Naive thymus-derived CD8-positive, alpha-beta T cell (primary cell): ENCODE measurements at regions not wholly inside any gene's neighbourhood (a gene's known extent, or its start where the extent isn't known, plus 50 kb on each side); places are given as distances from the start of the nearest gene placed in this dataset.

Experiments
- ATAC-seq, 2 donors: fragments of 150-1000 bp; cut with Tn5 transposase in 1 of 2; sonication (Bioruptor Pico), chemical (Tn5 transposase) in 1 of 2; 1 replicate in 1 of 2; 2 replicates in 1 of 2; pipeline ENCODE4 v1.10.0; 2021; ENCODE audit warnings: mild to moderate bottlenecking in 2 of 2, moderate library complexity in 2 of 2
- POLR2A ChIA-PET: fragments of 350-600 bp; sonication (Branson Sonifier 250); formaldehyde crosslinking; loops from one replicate; lab custom pipeline; 2021; ENCODE audit warnings: antibody characterized with exemption; lab: Charles Lee
- DNase-seq, 10 donors: peaks; one replicate each; pipeline versions ENCODE4 v3.0.0 to v3.0.0-alpha.2; 2020 to 2022
- H3K27ac Mint-ChIP-seq, 10 donors: one replicate each; pipeline ENCODE4 v1.8.0; 2020 to 2022; ENCODE audit warnings: mild to moderate bottlenecking in 10 of 10, mixed read lengths in 10 of 10, moderate library complexity in 4 of 10, inconsistent platforms in 1 of 10
- H3K27me3 Mint-ChIP-seq, 5 donors: one replicate each; pipeline ENCODE4 v1.8.0; 2021 to 2022; ENCODE audit warnings: mixed read lengths in 5 of 5
- H3K36me3 Mint-ChIP-seq, 3 donors: one replicate each; pipeline ENCODE4 v1.8.0; 2020 to 2022; ENCODE audit warnings: mixed read lengths in 3 of 3, mild to moderate bottlenecking in 2 of 3, inconsistent platforms in 1 of 3
- H3K4me1 Mint-ChIP-seq, 4 donors: one replicate each; pipeline ENCODE4 v1.8.0; 2021 to 2022; ENCODE audit warnings: mixed read lengths in 4 of 4
- H3K4me3 Mint-ChIP-seq, 10 donors: one replicate each; pipeline ENCODE4 v1.8.0; 2020 to 2022; ENCODE audit warnings: mild to moderate bottlenecking in 10 of 10, mixed read lengths in 10 of 10, moderate library complexity in 6 of 10, inconsistent platforms in 1 of 10
- H3K9me3 Mint-ChIP-seq, 9 donors: one replicate each; pipeline ENCODE4 v1.8.0; 2020 to 2022; ENCODE audit warnings: mixed read lengths in 9 of 9, mild to moderate bottlenecking in 3 of 9, inconsistent platforms in 1 of 9, moderate library complexity in 1 of 9

DNA sequence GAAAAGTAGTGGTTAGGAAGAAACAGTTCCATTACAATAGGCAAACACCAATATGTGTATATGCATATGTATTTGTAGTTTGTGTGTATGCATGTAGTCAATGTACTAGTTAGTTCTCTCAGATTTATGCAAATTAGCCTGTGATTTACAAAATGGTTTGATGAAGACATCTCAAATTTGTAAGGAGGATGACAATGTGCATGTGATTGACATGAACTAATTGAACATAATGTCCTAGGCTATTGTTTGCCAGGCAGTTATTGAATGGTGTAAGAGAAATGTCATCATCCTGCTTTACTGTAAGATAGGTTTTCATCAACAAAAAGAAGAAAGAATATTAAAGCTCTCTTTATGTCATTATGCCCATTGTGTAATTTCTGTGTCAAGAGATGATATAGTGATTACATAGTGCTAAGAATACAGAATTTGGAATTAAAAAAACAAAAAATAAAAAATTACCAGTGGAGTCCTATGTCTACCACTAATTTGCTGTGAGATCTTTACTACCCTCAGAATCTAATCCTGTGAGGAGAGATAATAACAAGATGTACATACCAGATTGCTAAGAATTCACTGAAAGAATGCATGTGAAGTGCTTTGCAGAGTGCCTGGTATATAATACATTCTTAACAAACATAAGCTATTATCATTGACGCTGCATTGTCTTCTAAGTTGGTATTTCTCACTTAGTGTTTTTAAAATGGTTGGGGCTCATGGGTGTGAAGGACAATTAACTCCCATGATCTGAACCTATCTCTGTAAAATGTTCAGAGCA is 258.0 kb downstream of the CPS1 start:
- H3K27me3 Mint-ChIP-seq: no peaks in the 10 kb centered on the region

DNA sequence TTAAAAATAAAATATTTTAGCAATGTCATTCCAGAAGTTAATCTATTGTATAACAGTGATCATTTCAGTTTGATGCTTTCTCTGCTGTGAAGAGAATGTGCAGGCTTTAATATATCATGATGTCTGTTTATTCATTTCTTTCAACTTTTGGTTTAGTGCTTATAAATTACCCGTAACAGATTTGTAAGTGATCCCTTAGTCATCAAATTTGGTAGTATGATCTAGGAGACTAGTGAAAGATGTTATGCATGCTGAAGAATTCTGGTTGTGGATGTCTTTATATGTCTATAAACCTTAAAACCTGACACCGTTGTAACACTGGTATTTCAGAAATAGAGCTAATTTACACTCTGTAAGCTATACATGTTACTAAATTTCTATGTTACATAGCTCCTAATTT is 260.4 kb downstream of the CPS1 start:
- H3K4me1 Mint-ChIP-seq: no peaks in the 10 kb centered on the region
- H3K36me3 Mint-ChIP-seq: no peaks in the 10 kb centered on the region
- no peak overlapping the region for H3K27ac Mint-ChIP-seq
- no peak overlapping the region for H3K4me3 Mint-ChIP-seq
- POLR2A ChIA-PET: no interaction called here
- ATAC-seq (no peak), DNase-seq (no peak)
- H3K27me3 Mint-ChIP-seq: no peaks in the 10 kb centered on the region
- H3K9me3 Mint-ChIP-seq: peaks cover 0 to 25% (median under 1%) of the 10 kb centered on the region in 9 donors

More for the DNA sequence above, 258.0 kb downstream of the CPS1 start:
- peaks cover 0 to 45% (median 8%) of the 10 kb centered on the region in 9 donors for H3K9me3 Mint-ChIP-seq
- POLR2A ChIA-PET: no interaction called here
- H3K27ac Mint-ChIP-seq: no peak overlapping the region
- H3K4me3 Mint-ChIP-seq: no peak overlapping the region
- no peak for DNase-seq
- no peaks in the 10 kb centered on the region for H3K4me1 Mint-ChIP-seq
- peaks cover 0 to 10% (median 0%) of the 10 kb centered on the region in 3 donors for H3K36me3 Mint-ChIP-seq
- no peak for ATAC-seq

DNA sequence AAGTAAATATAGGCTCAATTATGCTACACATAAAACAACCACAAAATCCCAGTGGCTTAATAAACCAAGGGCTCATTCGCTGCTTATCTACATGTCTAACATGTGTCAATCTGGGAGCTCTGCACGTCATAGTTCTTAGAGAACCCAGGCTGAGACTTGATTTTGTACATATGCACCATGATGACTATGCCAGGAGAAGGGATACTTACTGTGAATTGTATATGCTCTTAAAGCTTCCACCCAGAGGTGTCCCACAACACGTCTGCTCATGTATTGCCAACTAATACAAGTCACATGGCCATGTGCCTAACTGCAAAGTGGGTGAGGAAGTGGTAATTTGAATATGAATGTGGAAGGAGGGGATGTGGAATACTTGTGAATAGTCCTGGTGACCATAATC is 262.1 kb downstream of the CPS1 start:
- no peak for DNase-seq
- Mint-ChIP-seq H3K9me3 (peaks cover 0 to 9% (median 0%) of the 10 kb centered on the region in 9 donors), H3K4me3 (no peak overlapping the region), H3K36me3 (no peaks in the 10 kb centered on the region), H3K27ac (no peak overlapping the region), H3K4me1 (no peaks in the 10 kb centered on the region), H3K27me3 (no peaks in the 10 kb centered on the region)
- no peak for ATAC-seq
- POLR2A ChIA-PET: no interaction called here

DNA sequence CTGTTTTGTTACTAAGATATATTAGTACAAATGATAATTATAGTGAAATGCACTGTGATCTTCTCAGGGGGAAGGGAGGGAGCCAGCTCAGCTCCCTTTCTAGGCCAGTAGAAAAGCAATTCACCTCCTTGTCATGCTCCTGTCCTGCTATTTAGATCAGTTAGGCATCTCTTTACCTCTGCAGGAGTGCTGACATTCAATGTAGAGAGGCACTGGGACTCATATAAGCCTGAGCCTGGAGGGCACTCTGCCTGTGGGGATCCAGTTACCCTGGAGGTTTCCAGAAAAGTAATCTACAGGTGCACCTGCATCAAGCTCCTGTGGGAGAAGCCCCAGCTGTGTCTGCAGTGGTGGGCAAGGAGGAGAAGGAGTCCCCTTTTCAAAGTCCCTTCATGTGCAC is 277.0 kb downstream of the CPS1 start:
- H3K27me3 Mint-ChIP-seq: no peaks in the 10 kb centered on the region
- no peak overlapping the region for H3K4me3 Mint-ChIP-seq
- no peak overlapping the region for H3K27ac Mint-ChIP-seq
- no peaks in the 10 kb centered on the region for H3K4me1 Mint-ChIP-seq
- no peak for ATAC-seq
- no peaks in the 10 kb centered on the region for H3K36me3 Mint-ChIP-seq
- H3K9me3 Mint-ChIP-seq: peaks cover 0 to 11% (median 0%) of the 10 kb centered on the region in 9 donors
- DNase-seq: no peak
- POLR2A ChIA-PET: no interaction called here

DNA sequence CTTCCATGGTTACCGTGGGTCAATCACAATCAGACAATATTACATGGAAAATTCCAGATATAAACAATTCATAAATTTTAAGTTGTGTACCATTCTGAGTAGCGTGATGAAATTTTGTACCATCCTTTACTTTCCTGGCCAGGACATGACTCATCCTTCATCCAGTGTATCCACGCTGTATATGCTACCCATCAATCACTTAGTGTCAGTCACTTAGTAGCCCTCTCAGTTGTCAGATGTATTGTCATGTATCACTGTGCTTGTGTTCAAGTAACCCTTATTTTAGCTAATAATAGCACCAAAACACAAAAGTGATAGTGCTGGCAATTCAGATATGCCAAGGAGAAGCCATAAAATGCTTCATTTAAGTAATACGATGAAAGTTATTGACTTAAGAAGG is 282.6 kb downstream of the CPS1 start:
- POLR2A ChIA-PET: no interaction called here
- DNase-seq: no peak
- no peak overlapping the region for H3K4me3 Mint-ChIP-seq
- peaks cover 0 to 9% (median 0%) of the 10 kb centered on the region in 9 donors for H3K9me3 Mint-ChIP-seq
- no peaks in the 10 kb centered on the region for H3K36me3 Mint-ChIP-seq
- no peak for ATAC-seq
- H3K27me3 Mint-ChIP-seq: no peaks in the 10 kb centered on the region
- H3K4me1 Mint-ChIP-seq: no peaks in the 10 kb centered on the region
- no peak overlapping the region for H3K27ac Mint-ChIP-seq

DNA sequence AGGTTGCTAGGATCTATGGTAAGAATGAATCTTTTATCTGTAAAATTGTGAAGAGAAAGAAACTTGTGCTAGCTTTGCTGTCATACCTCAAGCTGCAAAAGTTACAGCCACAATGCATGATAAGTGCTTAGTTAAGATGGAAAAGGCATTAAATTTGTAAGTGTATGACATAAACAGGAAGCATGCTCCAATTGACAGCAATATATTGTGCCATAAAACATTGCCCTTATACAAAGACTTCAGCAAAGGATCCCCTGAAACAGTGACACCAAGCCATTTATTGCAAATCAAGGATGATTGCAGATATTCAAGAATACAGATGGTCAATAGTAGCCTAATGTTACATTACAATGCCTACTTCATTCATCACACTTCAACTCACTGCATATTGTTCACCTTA is 283.1 kb downstream of the CPS1 start:
- DNase-seq (no peak), ATAC-seq (no peak)
- peaks cover 0 to 9% (median 0%) of the 10 kb centered on the region in 9 donors for H3K9me3 Mint-ChIP-seq
- no peaks in the 10 kb centered on the region for H3K27me3 Mint-ChIP-seq
- POLR2A ChIA-PET: no interaction called here
- H3K27ac Mint-ChIP-seq: no peak overlapping the region
- no peaks in the 10 kb centered on the region for H3K36me3 Mint-ChIP-seq
- no peak overlapping the region for H3K4me3 Mint-ChIP-seq
- no peaks in the 10 kb centered on the region for H3K4me1 Mint-ChIP-seq

DNA sequence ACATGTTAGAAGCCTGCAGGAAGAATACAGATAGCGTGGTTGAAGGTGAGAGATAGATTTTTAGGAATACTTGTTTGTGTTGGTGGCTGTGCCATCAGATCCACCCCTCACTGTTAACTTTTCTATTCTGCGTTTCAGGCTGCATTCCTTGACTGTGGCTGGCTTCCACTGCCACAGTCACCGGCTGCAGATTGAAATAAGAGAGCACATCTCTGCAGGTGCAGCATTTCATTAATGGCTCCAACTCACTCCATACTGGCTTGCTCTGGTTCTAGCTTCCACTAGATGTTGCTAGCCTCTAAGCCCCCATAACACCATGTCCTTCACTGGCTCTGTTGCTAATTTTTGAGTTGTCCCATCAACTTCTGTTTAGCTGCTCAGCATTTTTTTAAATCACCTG is 286.5 kb downstream of the CPS1 start:
- POLR2A ChIA-PET: no interaction called here
- Mint-ChIP-seq H3K9me3 (peaks cover 0 to 9% (median 0%) of the 10 kb centered on the region in 9 donors), H3K27ac (no peak overlapping the region), H3K27me3 (no peaks in the 10 kb centered on the region), H3K4me1 (no peaks in the 10 kb centered on the region), H3K4me3 (no peak overlapping the region), H3K36me3 (no peaks in the 10 kb centered on the region)
- DNase-seq: no peak
- no peak for ATAC-seq

DNA sequence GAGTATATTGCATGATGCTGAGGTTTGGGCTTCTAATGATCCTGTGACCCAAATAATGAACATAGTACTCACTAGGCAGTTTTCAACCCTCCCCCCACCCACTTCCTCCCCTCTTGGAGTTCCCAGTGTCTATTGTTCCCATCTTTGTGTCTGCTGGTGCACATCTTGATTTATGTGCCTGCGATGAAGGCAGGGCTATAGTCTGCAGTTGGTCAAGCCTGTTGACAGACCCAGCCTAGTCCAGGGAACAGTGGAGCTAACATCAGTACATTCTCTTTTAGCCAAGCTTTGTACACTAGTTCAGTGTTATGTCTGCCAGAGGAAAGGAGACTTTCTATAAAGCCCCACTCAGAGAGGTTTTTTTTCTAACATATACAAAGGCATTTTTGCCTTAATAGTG is 287.6 kb downstream of the CPS1 start:
- ATAC-seq: no peak

DNA sequence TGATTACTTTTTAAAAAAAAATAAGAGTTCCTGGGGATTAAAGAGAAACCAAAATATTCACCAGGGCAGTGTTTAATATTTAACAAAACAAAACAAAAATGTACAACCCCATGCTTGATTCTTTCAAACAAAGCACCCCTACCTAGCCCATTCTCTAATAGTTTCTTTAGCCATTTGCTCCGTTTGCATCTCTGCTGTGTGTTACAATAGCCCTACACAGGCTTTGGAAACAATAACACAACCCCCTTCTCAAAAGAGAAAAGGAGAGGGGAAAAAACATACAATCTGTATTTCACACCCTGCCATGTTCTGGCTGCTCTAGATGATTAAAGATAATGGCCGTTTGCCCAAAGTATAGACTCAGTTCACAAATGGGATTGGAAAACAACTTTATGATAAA is 302.9 kb downstream of the CPS1 start:
- POLR2A ChIA-PET: no interaction called here
- no peak for ATAC-seq
- Mint-ChIP-seq H3K4me3 (no peak overlapping the region), H3K27ac (no peak overlapping the region), H3K9me3 (peaks cover 0 to 8% (median 0%) of the 10 kb centered on the region in 9 donors), H3K4me1 (no peaks in the 10 kb centered on the region), H3K27me3 (peaks cover 0 to 2% (median 0%) of the 10 kb centered on the region in 5 donors), H3K36me3 (no peaks in the 10 kb centered on the region)
- no peak for DNase-seq

More for the DNA sequence above, 287.6 kb downstream of the CPS1 start:
- H3K4me1 Mint-ChIP-seq: no peaks in the 10 kb centered on the region
- H3K36me3 Mint-ChIP-seq: no peaks in the 10 kb centered on the region
- H3K4me3 Mint-ChIP-seq: no peak overlapping the region
- DNase-seq: no peak
- POLR2A ChIA-PET: no interaction called here
- H3K27ac Mint-ChIP-seq: no peak overlapping the region
- H3K9me3 Mint-ChIP-seq: peaks cover 0 to 18% (median 0%) of the 10 kb centered on the region in 9 donors
- H3K27me3 Mint-ChIP-seq: no peaks in the 10 kb centered on the region

DNA sequence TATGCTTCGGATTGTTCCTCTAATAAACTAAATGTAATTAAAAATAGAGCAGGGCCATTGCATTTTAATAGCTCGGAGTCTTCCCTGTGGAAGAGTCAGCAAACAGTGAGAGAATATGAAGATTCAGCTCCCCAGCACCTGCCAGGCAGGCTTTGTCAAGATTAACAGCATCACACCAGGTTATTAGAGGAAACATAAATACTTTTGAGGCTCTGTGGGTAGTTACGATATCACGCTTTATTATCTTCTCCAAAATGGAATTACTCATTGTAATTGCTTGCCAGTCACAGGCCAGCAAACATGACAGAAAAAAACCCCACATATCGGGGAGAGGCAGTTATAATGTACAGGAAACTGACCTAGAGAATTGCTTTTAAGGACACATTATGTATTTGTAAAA is 303.9 kb downstream of the CPS1 start:
- DNase-seq (no peak), ATAC-seq (no peak)
- Mint-ChIP-seq H3K9me3 (peaks cover 0 to 7% (median 0%) of the 10 kb centered on the region in 9 donors), H3K36me3 (no peaks in the 10 kb centered on the region), H3K27ac (no peak overlapping the region), H3K4me3 (no peak overlapping the region), H3K4me1 (no peaks in the 10 kb centered on the region), H3K27me3 (peaks cover 0 to 2% (median 0%) of the 10 kb centered on the region in 5 donors)
- POLR2A ChIA-PET: no interaction called here

DNA sequence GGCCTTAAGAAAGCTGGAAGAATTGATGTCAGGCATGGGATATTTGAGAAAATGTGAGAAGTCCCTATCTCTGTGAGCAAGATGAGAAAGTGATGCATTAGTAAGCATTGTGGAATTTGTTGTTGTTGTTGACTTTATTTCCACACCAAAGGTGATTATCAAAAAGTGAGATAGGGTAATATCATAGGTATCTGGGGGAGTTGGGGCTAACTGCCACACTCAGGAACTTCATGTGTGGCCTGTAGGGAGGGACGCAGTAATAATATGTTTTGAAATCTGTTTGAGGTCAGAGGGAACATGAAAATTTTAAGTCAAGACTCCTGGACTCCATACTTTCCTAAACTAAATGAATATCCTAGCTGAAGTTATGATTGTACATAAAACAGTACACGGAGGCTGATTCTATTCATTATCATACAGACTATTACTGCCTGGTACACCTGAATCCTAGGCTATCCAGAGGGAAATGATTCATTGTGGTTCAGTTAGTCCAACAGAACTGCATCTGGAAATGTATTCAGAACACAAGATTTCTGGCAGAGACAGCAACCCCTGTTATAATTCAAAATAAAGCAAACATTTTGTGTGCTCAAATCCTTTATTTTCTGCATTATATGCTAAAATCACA is 304.8 kb downstream of the CPS1 start:
- H3K27me3 Mint-ChIP-seq: peaks cover 0 to 2% (median 0%) of the 10 kb centered on the region in 5 donors
- H3K4me1 Mint-ChIP-seq: no peaks in the 10 kb centered on the region
- no peak for ATAC-seq
- no peaks in the 10 kb centered on the region for H3K36me3 Mint-ChIP-seq
- peaks cover 0 to 7% (median 0%) of the 10 kb centered on the region in 9 donors for H3K9me3 Mint-ChIP-seq
- H3K4me3 Mint-ChIP-seq: no peak overlapping the region
- no peak for DNase-seq
- POLR2A ChIA-PET: no interaction called here
- H3K27ac Mint-ChIP-seq: no peak overlapping the region

DNA sequence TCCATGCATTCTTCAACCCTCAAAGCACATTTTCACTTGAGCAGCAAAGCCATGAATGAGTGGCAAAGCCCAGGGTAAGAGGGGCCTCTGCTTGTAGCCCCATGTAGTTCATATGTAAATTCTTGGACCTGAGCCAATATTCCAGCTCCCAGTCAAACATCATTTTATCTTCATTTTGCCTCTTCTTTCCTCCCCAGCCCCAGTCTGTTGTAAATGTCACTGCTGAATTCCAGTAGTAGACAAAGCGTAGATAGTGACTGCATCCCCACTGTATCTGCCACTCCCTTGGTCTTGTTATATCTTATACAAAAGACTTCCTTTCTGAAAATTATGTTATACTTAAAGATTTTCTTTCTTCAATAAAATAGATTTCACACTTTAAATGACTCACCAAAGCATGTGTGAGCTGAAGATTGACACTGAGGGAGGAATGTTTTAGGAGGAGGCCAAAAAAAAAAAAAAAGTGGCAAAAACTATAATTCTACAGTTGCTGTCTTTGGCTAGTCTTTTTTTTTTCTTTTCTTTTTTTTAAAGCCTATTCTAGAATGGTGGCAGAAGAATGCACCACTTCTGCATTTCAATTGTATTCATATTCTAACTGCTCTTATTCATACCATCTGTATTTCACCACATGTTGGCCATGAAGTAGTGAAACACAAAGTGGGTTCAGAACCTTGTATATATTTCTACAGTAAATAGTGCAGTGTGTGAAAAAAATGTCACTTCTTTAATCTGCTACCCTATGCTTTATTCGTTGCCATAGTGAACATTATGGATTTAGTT is 306.1 kb downstream of the CPS1 start:
- Mint-ChIP-seq H3K9me3 (peaks cover 0 to 7% (median 0%) of the 10 kb centered on the region in 9 donors), H3K27me3 (peaks cover 0 to 5% (median 0%) of the 10 kb centered on the region in 5 donors), H3K4me3 (no peak overlapping the region), H3K36me3 (no peaks in the 10 kb centered on the region), H3K27ac (no peak overlapping the region), H3K4me1 (no peaks in the 10 kb centered on the region)
- ATAC-seq (no peak), DNase-seq (no peak)
- POLR2A ChIA-PET: no interaction called here

DNA sequence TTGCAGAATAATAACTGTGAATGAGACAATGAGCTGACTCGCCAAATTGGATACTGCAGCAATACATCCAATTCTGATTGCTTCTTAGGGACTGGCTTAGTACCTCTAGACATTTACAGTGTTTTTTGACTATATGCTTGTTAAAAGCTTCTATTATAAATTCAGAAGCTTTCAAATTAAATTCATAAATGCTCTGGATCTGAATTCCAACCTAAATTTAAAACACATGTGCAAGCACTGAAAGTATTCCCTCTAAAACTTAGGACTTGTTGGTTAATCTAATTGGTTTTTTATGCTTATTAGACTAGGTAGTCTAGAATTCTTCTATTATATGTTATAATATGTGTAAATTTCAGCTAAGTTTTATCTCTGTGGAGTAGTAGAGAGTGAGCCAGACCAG is 306.9 kb downstream of the CPS1 start:
- Mint-ChIP-seq H3K27me3 (peaks cover 0 to 5% (median 0%) of the 10 kb centered on the region in 5 donors), H3K36me3 (no peaks in the 10 kb centered on the region), H3K27ac (no peak overlapping the region), H3K4me1 (no peaks in the 10 kb centered on the region), H3K4me3 (no peak overlapping the region), H3K9me3 (peaks cover 0 to 7% (median 0%) of the 10 kb centered on the region in 9 donors)
- DNase-seq: no peak
- POLR2A ChIA-PET: no interaction called here
- ATAC-seq: no peak
